Keratinocyte (primary cell): ENCODE measurements at regions not wholly inside any gene's neighbourhood (a gene's known extent, or its start where the extent isn't known, plus 50 kb on each side); places are given as distances from the start of the nearest gene placed in this dataset.

ENCODE experiments used
- DNase-seq: peaks from one replicate; pipeline ENCODE4 v3.0.0-alpha.2; 2011; ENCODE audit warnings: low read depth, missing footprints, low spot score
- FAIRE-seq: peaks from 2 replicates; lab custom pipeline; 2011; peaks lifted over from hg19 to GRCh38; lab: Jason Lieb, UNC
- H2AFZ ChIP-seq: 2 replicates; pipeline ENCODE4 v1.6.0; 2012; ENCODE audit warnings: low read length, control low read depth, inconsistent platforms; ENCODE audit not compliant: control insufficient read depth
- H3K27ac ChIP-seq: 2 replicates; pipeline ENCODE4 v1.5.1; 2011; ENCODE audit warnings: low read length; ENCODE audit not compliant: control insufficient read depth, insufficient read depth
- H3K27me3 ChIP-seq: 3 replicates; pipeline ENCODE4 v1.6.0; 2011; ENCODE audit warnings: low read length; ENCODE audit not compliant: control insufficient read depth, insufficient read depth; ENCODE audit errors: extremely low read depth
- H3K36me3 ChIP-seq, 2 experiments: 2 replicates in 1 of 2; 3 replicates in 1 of 2; pipeline ENCODE4 v1.5.1; 2011; ENCODE audit warnings: low read length in 2 of 2, mild to moderate bottlenecking in 1 of 2; ENCODE audit not compliant: control insufficient read depth in 2 of 2, insufficient read depth in 2 of 2; ENCODE audit errors: extremely low read depth in 1 of 2
- H3K4me1 ChIP-seq: 3 replicates; pipeline ENCODE4 v1.5.1; 2011; ENCODE audit warnings: low read length; ENCODE audit not compliant: control insufficient read depth, insufficient read depth; ENCODE audit errors: extremely low read depth
- H3K4me2 ChIP-seq: 3 replicates; pipeline ENCODE4 v1.6.0; 2011; ENCODE audit warnings: low read depth, low read length; ENCODE audit not compliant: control insufficient read depth, insufficient read depth; ENCODE audit errors: extremely low read depth
- H3K4me3 ChIP-seq, 3 experiments: fragments of 200-600 bp in 1 of 3; sonication (generic) in 1 of 3; 2 replicates in 2 of 3; 3 replicates in 1 of 3; pipeline ENCODE4 v1.5.1; 2011 to 2016; ENCODE audit warnings: low read length in 3 of 3, mild to moderate bottlenecking in 3 of 3, control low read depth in 2 of 3, inconsistent platforms in 1 of 3, low read depth in 1 of 3, mixed read lengths in 1 of 3, mixed run types in 1 of 3, moderate library complexity in 1 of 3; ENCODE audit not compliant: control insufficient read depth in 2 of 3, insufficient read depth in 2 of 3; ENCODE audit errors: extremely low read depth in 1 of 3
- H3K79me2 ChIP-seq: 2 replicates; pipeline ENCODE4 v1.6.0; 2012; ENCODE audit warnings: low read length; ENCODE audit not compliant: control insufficient read depth, insufficient read depth
- H3K9ac ChIP-seq: 3 replicates; pipeline ENCODE4 v1.6.0; 2011; ENCODE audit warnings: low read length; ENCODE audit not compliant: control insufficient read depth, insufficient read depth; ENCODE audit errors: extremely low read depth
- H3K9me1 ChIP-seq: 3 replicates; pipeline ENCODE4 v1.6.0; 2011; ENCODE audit warnings: low read length; ENCODE audit not compliant: control insufficient read depth, insufficient read depth; ENCODE audit errors: extremely low read depth
- H3K9me3 ChIP-seq: 2 replicates; pipeline ENCODE4 v1.5.1; 2012; ENCODE audit warnings: low read depth, low read length; ENCODE audit not compliant: control insufficient read depth
- H4K20me1 ChIP-seq: 3 replicates; pipeline ENCODE4 v1.6.0; 2011; ENCODE audit warnings: low read length; ENCODE audit not compliant: control insufficient read depth, insufficient read depth; ENCODE audit errors: extremely low read depth
- CTCF ChIP-seq, 3 experiments: IDR thresholded peaks in 1 of 3; conservative IDR thresholded peaks in 1 of 3; optimal IDR thresholded peaks in 1 of 3; 2 replicates in 2 of 3; 3 replicates in 1 of 3; pipeline versions ENCODE3 to v1.5.1; 2011; ENCODE audit warnings: low read length in 3 of 3, mild to moderate bottlenecking in 3 of 3, moderate library complexity in 2 of 3, control low read depth in 1 of 3, inconsistent platforms in 1 of 3; ENCODE audit not compliant: insufficient read depth in 2 of 3; ENCODE audit errors: extremely low read depth in 1 of 3
- EZH2 ChIP-seq: IDR thresholded peaks from one replicate; pipeline ENCODE4 v1.6.1; 2012; ENCODE audit warnings: inconsistent platforms, mild to moderate bottlenecking, low read length, moderate library complexity
- dilution Hi-C: fragments of 300-500 bp; cut with MboI; formaldehyde crosslinking; loops from one replicate; pipeline ENCODE4 v1.7.0; 2020; ENCODE audit warnings: low sequenced_read_pairs; ENCODE audit not compliant: extremely low pct_ligation_motif_present

DNA sequence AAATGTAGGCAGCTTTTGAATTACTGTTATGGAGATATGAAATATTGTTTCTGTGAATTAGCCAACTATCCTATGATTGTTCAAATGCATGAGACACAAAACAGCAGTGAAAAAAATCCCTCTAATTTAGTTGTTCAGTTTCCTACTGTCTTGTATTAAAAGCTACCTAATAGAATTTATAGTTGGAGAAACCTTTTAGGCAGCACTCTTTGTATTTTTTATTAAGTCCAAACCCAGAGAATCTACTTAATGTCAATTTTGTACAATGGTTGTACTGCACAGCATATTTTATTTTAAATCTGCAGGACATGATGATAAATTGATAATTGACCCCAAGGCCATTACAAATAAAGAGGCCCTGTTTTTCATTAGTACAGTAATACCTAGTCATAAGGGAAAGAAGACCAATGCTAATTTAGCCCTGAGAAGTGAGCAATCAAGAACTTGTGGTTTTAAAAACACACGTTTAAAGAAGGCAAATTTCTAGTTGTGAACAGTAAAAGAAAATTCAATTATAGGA is 607.5 kb downstream of the ISL1 start:
- H3K79me2 ChIP-seq = no peaks in the 10 kb centered on the region
- H3K4me2 ChIP-seq = no peak overlapping the region
- no peaks in the 10 kb centered on the region for H3K4me1 ChIP-seq
- no peak for DNase-seq
- H3K9me3 ChIP-seq = no peaks in the 10 kb centered on the region
- TF ChIP-seq CTCF (optimal IDR thresholded peaks at IDR 0.05 in 1 of 3, IDR thresholded peaks at IDR 0.05 in 1 of 3, conservative IDR thresholded peaks at IDR 0.05 in 1 of 3; ENCODE audit: extremely low read depth in 1 of 3, insufficient read depth in 2 of 3, low read length in 3 of 3) = no peak
- no peak for TF ChIP-seq EZH2
- no peaks in the 10 kb centered on the region for H3K9me1 ChIP-seq
- no peak for FAIRE-seq
- no peak overlapping the region for H3K9ac ChIP-seq
- H3K36me3 ChIP-seq = no peaks in the 10 kb centered on the region
- no peaks in the 10 kb centered on the region for H3K27me3 ChIP-seq
- H2AFZ ChIP-seq = no peak overlapping the region
- dilution Hi-C loops = no loop called here
- no peak overlapping the region for H3K4me3 ChIP-seq
- no peak overlapping the region for H3K27ac ChIP-seq
- H4K20me1 ChIP-seq = no peaks in the 10 kb centered on the region

DNA sequence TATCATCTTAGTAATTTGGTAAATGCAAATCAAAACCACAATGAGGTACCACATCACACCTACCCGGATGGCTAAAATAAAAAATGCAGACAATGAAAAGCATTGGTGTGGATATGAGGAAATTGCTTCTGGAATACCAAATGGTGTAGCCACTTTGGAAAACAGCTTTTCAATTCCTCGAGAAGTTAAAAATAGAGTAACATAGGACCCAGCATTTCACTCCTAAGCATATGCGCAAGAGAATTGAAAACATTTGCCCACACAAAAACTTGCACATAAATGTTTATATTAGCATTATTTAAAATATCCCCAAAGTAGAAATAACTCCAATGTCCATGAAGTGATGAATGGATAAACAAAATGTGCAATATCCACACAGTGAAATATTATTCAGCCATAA is 608.7 kb downstream of the ISL1 start:
- Histone ChIP-seq H3K4me3 (no peak overlapping the region), H3K9ac (no peak overlapping the region), H2AFZ (no peak overlapping the region), H3K36me3 (no peaks in the 10 kb centered on the region), H3K9me3 (no peaks in the 10 kb centered on the region), H4K20me1 (no peaks in the 10 kb centered on the region), H3K4me2 (no peak overlapping the region), H3K9me1 (no peaks in the 10 kb centered on the region), H3K27ac (no peak overlapping the region), H3K27me3 (no peaks in the 10 kb centered on the region), H3K4me1 (no peaks in the 10 kb centered on the region), H3K79me2 (no peaks in the 10 kb centered on the region)
- dilution Hi-C loops = no loop called here
- FAIRE-seq (no peak), DNase-seq (no peak)
- no peak for TF ChIP-seq EZH2
- TF ChIP-seq CTCF (optimal IDR thresholded peaks at IDR 0.05 in 1 of 3, IDR thresholded peaks at IDR 0.05 in 1 of 3, conservative IDR thresholded peaks at IDR 0.05 in 1 of 3; ENCODE audit: extremely low read depth in 1 of 3, insufficient read depth in 2 of 3, low read length in 3 of 3) = no peak
